ENCODE measurements at regions not wholly inside any gene's neighbourhood (a gene's known extent, or its start where the extent isn't known, plus 50 kb on each side); places are given as distances from the start of the nearest gene placed in this dataset.

DNA sequence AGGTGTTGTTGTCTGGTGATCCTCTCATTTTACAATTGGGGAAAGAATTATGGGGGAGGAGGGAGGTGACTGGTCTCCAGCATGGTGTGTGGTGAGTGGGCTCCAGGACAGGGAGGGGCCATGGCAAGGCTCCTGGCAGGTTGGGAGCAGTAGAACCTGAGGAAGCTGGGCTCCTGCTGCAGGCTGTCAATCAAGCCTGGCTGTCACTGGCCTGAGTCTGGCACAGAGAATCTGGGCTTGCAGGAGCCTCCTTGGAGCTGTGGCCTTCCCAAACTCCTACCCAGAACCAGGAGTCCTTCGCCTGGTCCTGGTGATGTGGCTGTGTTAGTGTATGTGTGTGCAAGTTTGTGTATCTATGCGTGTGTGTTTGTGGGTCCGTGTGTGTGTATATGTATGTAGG, 131.9 kb upstream of the CSF3R start:
- Histone ChIP-seq H3K14ac (ENCODE audit: insufficient read length) (no peak overlapping the region), H3K56ac (replicated peaks; ENCODE audit: insufficient read length, low read depth, low read length) (no peak overlapping the region), H2BK15ac (ENCODE audit: low read length) (no peak overlapping the region), H3K4me3 (ENCODE audit: extremely low read depth in 1 of 4, insufficient read depth in 2 of 4, low read depth in 3 of 4, low read length in 4 of 4) (no peak overlapping the region), H3K27me3 (replicated peaks in 1 of 4; ENCODE audit: control insufficient read depth in 3 of 4, extremely low read depth in 1 of 4, insufficient read depth in 3 of 4, low read length in 3 of 4) (no peaks in the 10 kb centered on the region), H2BK20ac (ENCODE audit: low read length) (no peak overlapping the region), H3K27ac (ENCODE audit: low read depth, low read length) (no peak overlapping the region), H2BK12ac (ENCODE audit: low read depth, low read length) (no peak overlapping the region), H4K20me1 (replicated peaks in 1 of 2; ENCODE audit: control insufficient read depth in 1 of 2, insufficient read depth in 2 of 2, low read length in 2 of 2) (peaks cover 0 to 12% of the 10 kb centered on the region in 2 experiments), H4K91ac (replicated peaks; ENCODE audit: insufficient read length, low read length) (no peak overlapping the region), H3K23ac (ENCODE audit: insufficient read length) (no peak overlapping the region), H4K5ac (ENCODE audit: insufficient read length, low read depth, low read length) (no peak overlapping the region), H3K4me1 (replicated peaks in 1 of 4; ENCODE audit: control insufficient read depth in 3 of 4, insufficient read depth in 4 of 4, low read length in 3 of 4) (no peaks in the 10 kb centered on the region), H2BK5ac (ENCODE audit: low read depth, low read length) (no peak overlapping the region), H2AK5ac (ENCODE audit: low read depth, low read length) (no peak overlapping the region), H3K79me1 (ENCODE audit: low read depth, low read length) (no peaks in the 10 kb centered on the region), H3K9me3 (ENCODE audit: insufficient read depth in 2 of 2, low read depth in 1 of 2, low read length in 1 of 2) (no peaks in the 10 kb centered on the region), H3K23me2 (ENCODE audit: low read depth, low read length) (0 out of 2 replicates have a peak, but pooled peaks cover 6% of the 10 kb centered on the region), H3K79me2 (ENCODE audit: control insufficient read depth in 1 of 2, insufficient read depth in 2 of 2, low read length in 2 of 2) (no peaks in the 10 kb centered on the region), H3K36me3 (ENCODE audit: control insufficient read depth in 2 of 4, insufficient read depth in 4 of 4, low read length in 3 of 4) (no peaks in the 10 kb centered on the region), H2BK120ac (replicated peaks; ENCODE audit: low read depth, low read length) (no peak overlapping the region), H3K4ac (replicated peaks; ENCODE audit: insufficient read length, low read depth, low read length) (no peak overlapping the region), H3K4me2 (ENCODE audit: insufficient read depth in 1 of 2, low read depth in 2 of 2, low read length in 2 of 2) (no peak overlapping the region), H3K18ac (ENCODE audit: extremely low read depth, low read length) (no peak overlapping the region), H2AFZ (ENCODE audit: low read length) (no peak overlapping the region), H3K9ac (replicated peaks in 1 of 4; ENCODE audit: extremely low read depth in 1 of 4, low read depth in 3 of 4, low read length in 3 of 4) (peak overlapping the region in 1 of 4 experiments; percentile 42; a peak in 1 of 7 replicates), H4K8ac (ENCODE audit: extremely low read depth, insufficient read depth, low read length) (no peak overlapping the region)
- ChIA-PET POLR2A (ENCODE audit: partially characterized antibody) (no interaction called here), CTCF (ENCODE audit: partially characterized antibody) (interaction anchor here (0.7 to 25.9 kb wide), 12 partner anchors 10 to 415 kb away, joined by 3 to 303 read pairs (median 4); no protein-coding TSS in a partner anchor)
- DNase-seq (ENCODE audit: low read depth in 1 of 2, low spot score in 2 of 2), result no peak
- no peak for FAIRE-seq
- WGBS, 2 experiments (ENCODE audit: extremely low coverage in 1 of 2, insufficient coverage in 1 of 2, insufficient read length in 1 of 2, insufficient replicate concordance in 2 of 2, low coverage in 1 of 2, low lambda C conversion rate in 2 of 2, missing lambda C conversion rate in 1 of 2), result 89% methylated on average over 3 of the region's 3 CpGs; no CpG with 5 or more reads in 1 of the 2 experiments
- TF ChIP-seq POU5F1 (IDR thresholded peaks at IDR 0.05; ENCODE audit: low read depth, low read length), result no peak
- no peak for TF ChIP-seq POLR2A (IDR thresholded peaks at IDR 0.05; ENCODE audit: control extremely low read depth in 1 of 2, low read depth in 2 of 2, low read length in 2 of 2)
- no peak for TF ChIP-seq BACH1 (IDR thresholded peaks at IDR 0.05; ENCODE audit: low read length)
- no peak for TF ChIP-seq SIN3A (conservative IDR thresholded peaks at IDR 0.05 in 1 of 2, IDR thresholded peaks at IDR 0.05 in 1 of 2; ENCODE audit: low read depth in 1 of 2, low read length in 2 of 2)
- TF ChIP-seq JUN (IDR thresholded peaks at IDR 0.05; ENCODE audit: low read depth, low read length), result no peak
- TF ChIP-seq SP2 (IDR thresholded peaks at IDR 0.05; ENCODE audit: low read length), result no peak
- no peak for TF ChIP-seq SIX5 (IDR thresholded peaks at IDR 0.05; ENCODE audit: low read depth, low read length)
- no peak for TF ChIP-seq HDAC2 (IDR thresholded peaks at IDR 0.05; ENCODE audit: borderline replicate concordance in 1 of 2, low read depth in 2 of 2, low read length in 2 of 2)
- TF ChIP-seq TEAD4 (IDR thresholded peaks at IDR 0.05; ENCODE audit: low read depth, low read length), result no peak
- no peak for TF ChIP-seq EZH2 (IDR thresholded peaks at IDR 0.05; ENCODE audit: low read depth, low read length, severe bottlenecking)
- no peak for TF ChIP-seq SAP30 (IDR thresholded peaks at IDR 0.05; ENCODE audit: insufficient read depth, insufficient replicate concordance, low read length)
- TF ChIP-seq TBP (IDR thresholded peaks at IDR 0.05; ENCODE audit: low read depth, low read length), result no peak
- no peak for TF ChIP-seq ZNF274 (IDR thresholded peaks at IDR 0.05; ENCODE audit: borderline replicate concordance, extremely low read depth, low read length)
- no peak for TF ChIP-seq RNF2 (IDR thresholded peaks at IDR 0.05; ENCODE audit: borderline replicate concordance, low read depth, low read length, missing control alignments, poor library complexity, severe bottlenecking)
- no peak for TF ChIP-seq POLR2AphosphoS5 (IDR thresholded peaks at IDR 0.05; ENCODE audit: low read depth, low read length)

Measured in H1 (cell line).